Right lobe of liver (tissue), 4 donors: ENCODE measurements at regions not wholly inside any gene's neighbourhood (a gene's known extent, or its start where the extent isn't known, plus 50 kb on each side); places are given as distances from the start of the nearest gene placed in this dataset.

Source experiments
- CTCF ChIP-seq, 4 donors: fragments of 200-600 bp in 3 of 4; fragments of 450-650 bp in 1 of 4; IDR thresholded peaks; one replicate each; pipeline versions ENCODE4 v1.5.1 to v1.8.0; 2016 to 2022; ENCODE audit warnings: antibody characterized with exemption in 4 of 4, mild to moderate bottlenecking in 2 of 4
- POLR2A ChIP-seq: fragments of 450-650 bp; IDR thresholded peaks from one replicate; pipeline ENCODE4 v1.6.1; 2017; ENCODE audit warnings: antibody characterized with exemption, mild to moderate bottlenecking
- donor health status: DM: no; HTN: no; CAD: no.
- donor health status: DM: no; HTN: no; CAD: no.
- donor health status: DM: no; HTN: yes; CAD: no.

GRCh38 chrX:99939883-99940232, 470.2 kb downstream of the PCDH19 start:
- no peak for TF ChIP-seq CTCF (IDR thresholded peaks at IDR 0.05)
- no peak for TF ChIP-seq POLR2A
